Stimulated activated CD4-positive, alpha-beta T cell treated with anti-CD3 and anti-CD28 coated beads, Interleukin-1b, Interleukin-23, amount 100 ng/mL, for 4 hours (primary cell): ENCODE measurements at regions not wholly inside any gene's neighbourhood (a gene's known extent, or its start where the extent isn't known, plus 50 kb on each side); places are given as distances from the start of the nearest gene placed in this dataset.
"Not testable (repeated sequence)": the region's sequence is repeated elsewhere in the genome, so short reads cannot be mapped to it uniquely, and the experiment has no call there.

Source experiments
- DNase-seq, 2 donors: peaks; one replicate each; pipeline ENCODE4 v3.0.0-alpha.2; 2020; ENCODE audit warnings: low read depth in 2 of 2

- no peak for DNase-seq
Measured at GRCh38 chr18:25496544-25496943, 144.6 kb upstream of the ZNF521 start.

- no peak for DNase-seq
Measured at GRCh38 chr18:25495606-25496005, 143.6 kb upstream of the ZNF521 start.

GRCh38 chr18:25494888-25495287, 142.9 kb upstream of the ZNF521 start:
- no peak for DNase-seq

GRCh38 chr18:25493401-25493800, 141.4 kb upstream of the ZNF521 start:
- no peak for DNase-seq

GRCh38 chr18:25490316-25490715, 138.3 kb upstream of the ZNF521 start:
- DNase-seq, result no peak

GRCh38 chr18:25473008-25473407, 121.0 kb upstream of the ZNF521 start:
- DNase-seq, result no peak

GRCh38 chr18:25470756-25471524, 119.0 kb upstream of the ZNF521 start:
- not testable (repeated sequence) for DNase-seq

- DNase-seq, result no peak
Measured at GRCh38 chr18:25470062-25470461, 118.1 kb upstream of the ZNF521 start.

GRCh38 chr18:25469489-25469888, 117.5 kb upstream of the ZNF521 start:
- no peak for DNase-seq

GRCh38 chr18:25467226-25467987, 115.4 kb upstream of the ZNF521 start:
- DNase-seq, result no peak

GRCh38 chr18:25465152-25465732, 113.3 kb upstream of the ZNF521 start:
- no peak for DNase-seq

- no peak for DNase-seq
Measured at GRCh38 chr18:25464227-25464626, 112.3 kb upstream of the ZNF521 start.

GRCh38 chr18:25463726-25464125, 111.8 kb upstream of the ZNF521 start:
- no peak for DNase-seq

GRCh38 chr18:25459814-25460213, 107.8 kb upstream of the ZNF521 start:
- no peak for DNase-seq

GRCh38 chr18:25457601-25458000, 105.6 kb upstream of the ZNF521 start:
- no peak for DNase-seq

- DNase-seq, result no peak
Measured at GRCh38 chr18:25457126-25457525, 105.2 kb upstream of the ZNF521 start.

- no peak for DNase-seq
Measured at GRCh38 chr18:25456334-25457010, 104.5 kb upstream of the ZNF521 start.

GRCh38 chr18:25455646-25456045, 103.7 kb upstream of the ZNF521 start:
- DNase-seq, result no peak

- no peak for DNase-seq
Measured at GRCh38 chr18:25455159-25455558, 103.2 kb upstream of the ZNF521 start.

GRCh38 chr18:25454730-25455129, 102.8 kb upstream of the ZNF521 start:
- DNase-seq, result no peak

GRCh38 chr18:25454270-25454659, 102.3 kb upstream of the ZNF521 start:
- DNase-seq, result no peak

GRCh38 chr18:25453556-25454269, 101.7 kb upstream of the ZNF521 start:
- DNase-seq, result no peak
